ENCODE measurements at regions not wholly inside any gene's neighbourhood (a gene's known extent, or its start where the extent isn't known, plus 50 kb on each side); places are given as distances from the start of the nearest gene placed in this dataset.
"Not testable (repeated sequence)": the region's sequence is repeated elsewhere in the genome, so short reads cannot be mapped to it uniquely, and the experiment has no call there.

DNA sequence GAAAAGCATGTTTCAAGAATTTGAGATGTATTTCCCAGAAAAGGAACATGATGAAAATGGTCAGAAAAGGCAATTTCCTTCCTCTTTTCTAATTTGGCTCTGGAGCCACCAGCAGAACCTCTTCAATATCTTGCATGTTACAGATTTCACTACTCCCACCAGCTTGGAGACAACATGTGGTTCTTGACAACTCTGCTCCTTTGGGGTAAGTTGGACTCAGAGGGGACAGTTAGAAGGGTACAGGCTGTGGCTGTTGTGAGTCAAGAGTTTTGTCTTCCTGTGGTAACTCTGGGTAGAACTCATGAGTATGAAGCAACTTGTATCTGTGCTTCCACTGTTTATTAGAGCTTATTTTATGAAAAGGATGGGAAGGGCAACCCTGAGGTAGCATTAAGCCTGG is 96.9 kb downstream of the FAM72B start:
- TF ChIP-seq, protein P1, sequence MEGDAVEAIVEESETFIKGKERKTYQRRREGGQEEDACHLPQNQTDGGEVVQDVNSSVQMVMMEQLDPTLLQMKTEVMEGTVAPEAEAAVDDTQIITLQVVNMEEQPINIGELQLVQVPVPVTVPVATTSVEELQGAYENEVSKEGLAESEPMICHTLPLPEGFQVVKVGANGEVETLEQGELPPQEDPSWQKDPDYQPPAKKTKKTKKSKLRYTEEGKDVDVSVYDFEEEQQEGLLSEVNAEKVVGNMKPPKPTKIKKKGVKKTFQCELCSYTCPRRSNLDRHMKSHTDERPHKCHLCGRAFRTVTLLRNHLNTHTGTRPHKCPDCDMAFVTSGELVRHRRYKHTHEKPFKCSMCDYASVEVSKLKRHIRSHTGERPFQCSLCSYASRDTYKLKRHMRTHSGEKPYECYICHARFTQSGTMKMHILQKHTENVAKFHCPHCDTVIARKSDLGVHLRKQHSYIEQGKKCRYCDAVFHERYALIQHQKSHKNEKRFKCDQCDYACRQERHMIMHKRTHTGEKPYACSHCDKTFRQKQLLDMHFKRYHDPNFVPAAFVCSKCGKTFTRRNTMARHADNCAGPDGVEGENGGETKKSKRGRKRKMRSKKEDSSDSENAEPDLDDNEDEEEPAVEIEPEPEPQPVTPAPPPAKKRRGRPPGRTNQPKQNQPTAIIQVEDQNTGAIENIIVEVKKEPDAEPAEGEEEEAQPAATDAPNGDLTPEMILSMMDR (IDR thresholded peaks at IDR 0.05), result not testable (repeated sequence)
- not testable (repeated sequence) for TF ChIP-seq POLR2A, POLR2AphosphoS5 (IDR thresholded peaks at IDR 0.05)

All from gastroesophageal sphincter (tissue), 3 donors.